ENCODE measurements at regions not wholly inside any gene's neighbourhood (a gene's known extent, or its start where the extent isn't known, plus 50 kb on each side); places are given as distances from the start of the nearest gene placed in this dataset.

- DNase-seq, result no peak
Observed at GRCh38 chr13:40232311-40233040, 434.0 kb downstream of the FOXO1 start.

DNA sequence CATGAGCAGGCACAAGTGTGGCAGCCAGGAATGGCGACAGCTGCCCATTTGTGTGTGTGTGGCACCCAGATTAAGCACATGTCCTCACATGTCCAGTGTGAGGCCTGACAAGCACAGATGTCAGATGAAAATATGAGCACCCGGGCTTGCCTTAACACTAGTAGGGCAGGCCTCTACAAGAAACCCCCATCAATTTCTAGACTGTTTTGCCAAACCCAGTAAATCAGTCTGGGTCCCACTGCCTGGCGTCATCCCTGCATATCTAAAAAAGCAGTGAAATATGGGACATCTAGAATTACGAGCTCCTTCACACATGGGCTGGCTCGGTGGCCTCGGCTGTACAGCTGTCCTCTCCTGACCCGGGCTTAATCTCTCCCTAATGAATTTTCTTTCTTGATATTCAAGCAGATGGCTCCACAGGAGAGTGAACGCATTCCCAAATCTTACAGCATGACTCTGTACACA is 432.7 kb downstream of the FOXO1 start:
- DNase-seq, result peak; percentile 54

GRCh38 chr13:40235160-40235796 is 431.2 kb downstream of the FOXO1 start:
- DNase-seq, result no peak

GRCh38 chr13:40236566-40237168 is 429.8 kb downstream of the FOXO1 start:
- no peak for DNase-seq

DNA sequence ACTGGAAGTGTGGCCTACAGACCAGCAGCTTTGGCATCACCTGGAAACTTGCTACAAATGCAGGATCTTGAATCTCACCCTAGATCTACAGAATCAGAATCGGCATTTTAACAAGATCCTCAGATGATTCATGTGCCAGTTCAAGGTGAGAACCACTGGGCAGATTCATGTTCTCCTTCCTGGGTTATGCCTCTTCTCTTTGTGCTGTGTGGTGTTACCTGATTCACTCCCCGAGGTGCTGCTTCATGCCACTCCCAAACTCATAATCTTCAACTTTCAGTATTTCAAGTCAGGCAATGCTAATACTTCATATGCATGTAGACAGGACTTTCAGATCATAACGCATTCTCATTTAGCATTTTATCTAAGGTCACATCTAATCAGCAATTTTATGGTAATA is 427.7 kb downstream of the FOXO1 start:
- no peak for DNase-seq

DNA sequence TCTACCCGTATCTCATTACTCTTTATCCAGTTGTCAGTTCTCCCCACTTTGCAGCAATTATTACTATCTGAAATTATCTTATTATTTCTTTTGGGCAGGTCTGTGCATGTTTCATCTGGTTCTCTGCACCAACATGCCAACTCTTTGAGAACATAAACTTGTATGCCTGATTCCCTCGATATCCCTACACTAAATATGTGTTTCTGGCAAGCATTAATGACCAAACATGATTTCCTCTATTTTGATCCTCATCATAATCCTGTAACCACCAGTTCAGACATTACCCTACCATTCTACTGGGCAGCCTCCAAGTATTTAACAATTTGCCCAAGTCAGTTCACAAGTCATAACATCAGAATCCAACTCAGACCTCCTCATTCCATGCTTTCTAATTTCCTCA is 426.1 kb downstream of the FOXO1 start:
- DNase-seq, result no peak

GRCh38 chr13:40241125-40241798 is 425.2 kb downstream of the FOXO1 start:
- no peak for DNase-seq

GRCh38 chr13:40243047-40243446 is 423.4 kb downstream of the FOXO1 start:
- no peak for DNase-seq

GRCh38 chr13:40243982-40244381 is 422.5 kb downstream of the FOXO1 start:
- DNase-seq, result no peak

DNA sequence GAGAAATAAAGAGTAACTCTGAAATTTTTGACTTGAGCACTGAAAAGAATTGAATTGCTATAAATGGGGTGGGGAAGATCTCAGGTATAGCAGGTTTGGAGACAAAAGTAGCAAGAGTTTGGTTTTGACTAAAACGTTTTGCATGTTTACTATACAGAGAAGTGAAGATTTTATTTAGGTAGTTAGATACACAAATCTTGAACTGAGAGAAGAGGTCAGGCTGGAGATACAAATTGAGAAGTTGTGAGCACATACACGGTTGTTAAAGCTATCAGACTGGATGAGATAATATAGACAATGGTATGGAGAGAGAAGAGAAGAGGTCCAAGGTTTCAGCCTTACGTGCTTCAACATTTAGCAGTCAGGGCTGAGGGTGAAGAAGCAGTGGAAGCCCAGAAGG is 420.9 kb downstream of the FOXO1 start:
- no peak for DNase-seq

GRCh38 chr13:40247845-40248244 is 418.6 kb downstream of the FOXO1 start:
- DNase-seq, result no peak

- DNase-seq, result no peak
Observed at GRCh38 chr13:40251343-40252032, 415.0 kb downstream of the FOXO1 start.

- DNase-seq, result no peak
Observed at GRCh38 chr13:40252241-40252640, 414.2 kb downstream of the FOXO1 start.

- DNase-seq, result no peak
Observed at GRCh38 chr13:40252676-40253075, 413.8 kb downstream of the FOXO1 start.

GRCh38 chr13:40254394-40254793 is 412.0 kb downstream of the FOXO1 start:
- DNase-seq, result no peak

DNA sequence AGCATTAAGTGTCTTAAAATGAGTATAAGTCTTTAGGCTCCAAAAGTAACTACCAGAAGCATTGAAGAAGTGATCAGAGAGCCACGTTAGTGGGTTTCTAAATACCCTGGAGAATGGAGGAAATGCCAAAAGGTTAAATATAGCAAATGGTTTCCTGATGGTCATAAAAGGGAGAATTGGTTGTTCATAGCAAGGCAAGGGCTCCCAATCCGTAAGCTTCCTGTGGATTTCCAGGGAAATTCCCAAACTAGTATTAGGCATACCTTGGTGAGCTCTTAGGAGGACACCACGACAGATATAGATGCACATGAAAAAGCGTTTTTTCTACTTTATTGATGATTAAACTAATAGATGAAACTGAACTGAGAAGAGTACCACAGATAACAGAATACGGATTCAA is 410.9 kb downstream of the FOXO1 start:
- DNase-seq, result no peak

- DNase-seq, result no peak
Observed at GRCh38 chr13:40259899-40260298, 406.5 kb downstream of the FOXO1 start.

DNA sequence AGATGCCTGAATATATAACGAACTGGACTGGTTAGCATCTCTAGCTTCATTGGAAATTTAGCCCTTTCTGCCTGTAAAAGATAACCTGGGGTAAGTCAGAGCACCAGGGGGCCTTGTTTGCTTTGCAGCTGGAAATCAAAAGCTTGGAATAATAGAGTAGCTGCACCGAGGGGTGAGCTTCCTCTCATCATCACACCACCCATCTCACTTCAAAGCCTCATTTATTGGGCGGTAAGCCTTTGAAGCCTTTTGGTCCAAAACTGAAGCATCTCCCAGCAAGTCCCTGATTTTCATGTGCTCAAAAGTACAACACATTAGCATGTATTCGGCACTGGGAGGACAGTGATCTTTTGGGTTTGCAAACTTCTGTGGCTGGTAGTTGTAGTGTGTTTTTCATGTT is 405.1 kb downstream of the FOXO1 start:
- no peak for DNase-seq

DNA sequence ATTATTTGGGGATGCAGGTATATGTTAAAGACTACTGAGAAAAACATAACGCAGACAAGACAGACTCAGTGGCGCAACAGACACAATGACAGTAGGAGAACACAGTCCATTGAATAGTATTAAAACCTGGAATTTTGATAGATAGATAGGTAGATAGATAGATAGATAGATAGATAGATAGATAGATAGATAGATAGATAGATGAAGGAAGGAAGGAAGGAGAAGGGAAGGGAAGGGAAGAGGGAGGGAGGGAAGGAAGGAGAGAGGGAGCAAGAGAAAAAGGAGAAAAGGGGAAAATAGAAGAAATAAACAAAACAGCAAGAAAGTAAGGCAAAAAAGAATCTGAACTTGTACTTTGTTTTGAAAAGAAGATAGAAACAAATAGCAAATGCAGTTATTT is 404.5 kb downstream of the FOXO1 start:
- DNase-seq, result no peak

DNA sequence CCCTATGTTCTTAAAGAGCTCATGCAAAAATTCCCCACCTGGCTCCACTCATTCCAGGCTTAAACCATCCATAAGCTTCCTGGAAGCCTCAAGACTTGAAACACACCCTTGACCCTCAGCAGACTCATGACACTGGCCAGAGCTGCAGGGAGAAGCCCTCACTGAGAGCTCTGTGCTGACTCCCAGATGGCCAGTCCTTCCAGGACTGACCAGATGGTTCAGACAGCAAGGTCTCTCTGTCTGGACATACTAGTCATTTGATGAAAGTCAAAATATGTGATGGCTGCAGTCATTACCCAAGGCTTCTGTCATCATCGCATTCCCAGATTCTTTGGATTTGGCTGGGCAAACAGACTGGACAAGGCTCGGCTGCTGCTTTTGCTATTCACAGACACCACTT is 397.4 kb downstream of the FOXO1 start:
- no peak for DNase-seq

DNA sequence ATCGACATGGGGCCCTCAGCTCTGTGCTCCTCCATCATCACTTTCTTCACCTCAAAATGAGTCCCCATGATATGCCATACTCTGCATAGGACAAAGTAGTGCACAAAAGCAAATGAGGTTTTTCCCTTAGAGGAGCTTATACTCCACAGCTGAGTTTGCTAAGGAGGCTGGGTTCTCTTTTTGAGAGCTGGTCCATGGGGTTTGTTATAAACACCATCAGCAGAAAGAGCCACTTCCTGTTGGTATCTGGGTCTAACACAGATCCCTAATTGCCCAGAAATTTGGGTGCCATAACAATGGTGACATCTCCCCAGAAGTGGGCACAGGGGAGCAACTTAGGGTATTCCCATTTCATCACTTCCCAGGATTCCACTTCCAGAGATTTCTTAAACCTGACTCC is 395.7 kb downstream of the FOXO1 start:
- no peak for DNase-seq

GRCh38 chr13:40271271-40271885 is 395.1 kb downstream of the FOXO1 start:
- no peak for DNase-seq

Data from NCI-H1105 (cell line).